H1 (cell line): ENCODE measurements at regions not wholly inside any gene's neighbourhood (a gene's known extent, or its start where the extent isn't known, plus 50 kb on each side); places are given as distances from the start of the nearest gene placed in this dataset.

Source experiments
- KDM4A ChIP-seq: IDR thresholded peaks from one replicate; pipeline ENCODE4 v1.7.1; 2012; ENCODE audit warnings: low read depth, mild to moderate bottlenecking, moderate library complexity, low read length, inconsistent platforms; ENCODE audit not compliant: severe bottlenecking
- NRF1 ChIP-seq: IDR thresholded peaks from 2 replicates; pipeline ENCODE4 v1.6.1; 2011; ENCODE audit warnings: mild to moderate bottlenecking, low read depth, low read length, improper control_type of control experiment
- SIX5 ChIP-seq: IDR thresholded peaks from 2 replicates; pipeline ENCODE4 v1.6.1; 2011; ENCODE audit warnings: mild to moderate bottlenecking, low read depth, low read length
- TF ChIP-seq, protein P1 (sequence below): fragments of 300-600 bp; sonication (generic); IDR thresholded peaks from 2 replicates; pipeline ENCODE4 v1.7.1; 2012; ENCODE audit warnings: low read length, moderate library complexity, mild to moderate bottlenecking, inconsistent platforms; ENCODE audit not compliant: insufficient replicate concordance

- TF ChIP-seq, protein P1, sequence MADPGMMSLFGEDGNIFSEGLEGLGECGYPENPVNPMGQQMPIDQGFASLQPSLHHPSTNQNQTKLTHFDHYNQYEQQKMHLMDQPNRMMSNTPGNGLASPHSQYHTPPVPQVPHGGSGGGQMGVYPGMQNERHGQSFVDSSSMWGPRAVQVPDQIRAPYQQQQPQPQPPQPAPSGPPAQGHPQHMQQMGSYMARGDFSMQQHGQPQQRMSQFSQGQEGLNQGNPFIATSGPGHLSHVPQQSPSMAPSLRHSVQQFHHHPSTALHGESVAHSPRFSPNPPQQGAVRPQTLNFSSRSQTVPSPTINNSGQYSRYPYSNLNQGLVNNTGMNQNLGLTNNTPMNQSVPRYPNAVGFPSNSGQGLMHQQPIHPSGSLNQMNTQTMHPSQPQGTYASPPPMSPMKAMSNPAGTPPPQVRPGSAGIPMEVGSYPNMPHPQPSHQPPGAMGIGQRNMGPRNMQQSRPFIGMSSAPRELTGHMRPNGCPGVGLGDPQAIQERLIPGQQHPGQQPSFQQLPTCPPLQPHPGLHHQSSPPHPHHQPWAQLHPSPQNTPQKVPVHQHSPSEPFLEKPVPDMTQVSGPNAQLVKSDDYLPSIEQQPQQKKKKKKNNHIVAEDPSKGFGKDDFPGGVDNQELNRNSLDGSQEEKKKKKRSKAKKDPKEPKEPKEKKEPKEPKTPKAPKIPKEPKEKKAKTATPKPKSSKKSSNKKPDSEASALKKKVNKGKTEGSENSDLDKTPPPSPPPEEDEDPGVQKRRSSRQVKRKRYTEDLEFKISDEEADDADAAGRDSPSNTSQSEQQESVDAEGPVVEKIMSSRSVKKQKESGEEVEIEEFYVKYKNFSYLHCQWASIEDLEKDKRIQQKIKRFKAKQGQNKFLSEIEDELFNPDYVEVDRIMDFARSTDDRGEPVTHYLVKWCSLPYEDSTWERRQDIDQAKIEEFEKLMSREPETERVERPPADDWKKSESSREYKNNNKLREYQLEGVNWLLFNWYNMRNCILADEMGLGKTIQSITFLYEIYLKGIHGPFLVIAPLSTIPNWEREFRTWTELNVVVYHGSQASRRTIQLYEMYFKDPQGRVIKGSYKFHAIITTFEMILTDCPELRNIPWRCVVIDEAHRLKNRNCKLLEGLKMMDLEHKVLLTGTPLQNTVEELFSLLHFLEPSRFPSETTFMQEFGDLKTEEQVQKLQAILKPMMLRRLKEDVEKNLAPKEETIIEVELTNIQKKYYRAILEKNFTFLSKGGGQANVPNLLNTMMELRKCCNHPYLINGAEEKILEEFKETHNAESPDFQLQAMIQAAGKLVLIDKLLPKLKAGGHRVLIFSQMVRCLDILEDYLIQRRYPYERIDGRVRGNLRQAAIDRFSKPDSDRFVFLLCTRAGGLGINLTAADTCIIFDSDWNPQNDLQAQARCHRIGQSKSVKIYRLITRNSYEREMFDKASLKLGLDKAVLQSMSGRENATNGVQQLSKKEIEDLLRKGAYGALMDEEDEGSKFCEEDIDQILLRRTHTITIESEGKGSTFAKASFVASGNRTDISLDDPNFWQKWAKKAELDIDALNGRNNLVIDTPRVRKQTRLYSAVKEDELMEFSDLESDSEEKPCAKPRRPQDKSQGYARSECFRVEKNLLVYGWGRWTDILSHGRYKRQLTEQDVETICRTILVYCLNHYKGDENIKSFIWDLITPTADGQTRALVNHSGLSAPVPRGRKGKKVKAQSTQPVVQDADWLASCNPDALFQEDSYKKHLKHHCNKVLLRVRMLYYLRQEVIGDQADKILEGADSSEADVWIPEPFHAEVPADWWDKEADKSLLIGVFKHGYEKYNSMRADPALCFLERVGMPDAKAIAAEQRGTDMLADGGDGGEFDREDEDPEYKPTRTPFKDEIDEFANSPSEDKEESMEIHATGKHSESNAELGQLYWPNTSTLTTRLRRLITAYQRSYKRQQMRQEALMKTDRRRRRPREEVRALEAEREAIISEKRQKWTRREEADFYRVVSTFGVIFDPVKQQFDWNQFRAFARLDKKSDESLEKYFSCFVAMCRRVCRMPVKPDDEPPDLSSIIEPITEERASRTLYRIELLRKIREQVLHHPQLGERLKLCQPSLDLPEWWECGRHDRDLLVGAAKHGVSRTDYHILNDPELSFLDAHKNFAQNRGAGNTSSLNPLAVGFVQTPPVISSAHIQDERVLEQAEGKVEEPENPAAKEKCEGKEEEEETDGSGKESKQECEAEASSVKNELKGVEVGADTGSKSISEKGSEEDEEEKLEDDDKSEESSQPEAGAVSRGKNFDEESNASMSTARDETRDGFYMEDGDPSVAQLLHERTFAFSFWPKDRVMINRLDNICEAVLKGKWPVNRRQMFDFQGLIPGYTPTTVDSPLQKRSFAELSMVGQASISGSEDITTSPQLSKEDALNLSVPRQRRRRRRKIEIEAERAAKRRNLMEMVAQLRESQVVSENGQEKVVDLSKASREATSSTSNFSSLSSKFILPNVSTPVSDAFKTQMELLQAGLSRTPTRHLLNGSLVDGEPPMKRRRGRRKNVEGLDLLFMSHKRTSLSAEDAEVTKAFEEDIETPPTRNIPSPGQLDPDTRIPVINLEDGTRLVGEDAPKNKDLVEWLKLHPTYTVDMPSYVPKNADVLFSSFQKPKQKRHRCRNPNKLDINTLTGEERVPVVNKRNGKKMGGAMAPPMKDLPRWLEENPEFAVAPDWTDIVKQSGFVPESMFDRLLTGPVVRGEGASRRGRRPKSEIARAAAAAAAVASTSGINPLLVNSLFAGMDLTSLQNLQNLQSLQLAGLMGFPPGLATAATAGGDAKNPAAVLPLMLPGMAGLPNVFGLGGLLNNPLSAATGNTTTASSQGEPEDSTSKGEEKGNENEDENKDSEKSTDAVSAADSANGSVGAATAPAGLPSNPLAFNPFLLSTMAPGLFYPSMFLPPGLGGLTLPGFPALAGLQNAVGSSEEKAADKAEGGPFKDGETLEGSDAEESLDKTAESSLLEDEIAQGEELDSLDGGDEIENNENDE: no peak
- TF ChIP-seq SIX5 (no peak), NRF1 (no peak), KDM4A (no peak)
Measured at GRCh38 chr4:44086753-44087152, 361.9 kb downstream of the KCTD8 start (continued).
